MCF 10A (cell line): ENCODE measurements at regions not wholly inside any gene's neighbourhood (a gene's known extent, or its start where the extent isn't known, plus 50 kb on each side); places are given as distances from the start of the nearest gene placed in this dataset.

Source experiments
- BruUV-seq: library from RNA; stranded (reverse); fragments of 400-500 nt; replicated peaks from 2 replicates; lab custom pipeline; 2021; lab: Mats Ljungman, UMichigan
- CTCF ChIA-PET: fragments of 300-600 bp; sonication (Branson Sonifier 250); formaldehyde crosslinking; extraction: SDS; loops from one replicate; lab custom pipeline; 2021; ENCODE audit warnings: antibody characterized with exemption, inconsistent platforms; lab: Yijun Ruan, JAX
- POLR2A ChIA-PET: fragments of 300-600, 350-650 bp; sonication (Branson Sonifier 250); formaldehyde crosslinking; extraction: SDS; loops from one replicate; lab custom pipeline; 2020; ENCODE audit warnings: antibody characterized with exemption, inconsistent platforms; lab: Yijun Ruan, JAX
- DNase-seq: peaks from one replicate; pipeline ENCODE4 v3.0.0-alpha.2; 2018; ENCODE audit not compliant: unreplicated experiment
- H3K27ac Mint-ChIP-seq: one replicate; pipeline ENCODE4 v1.8.0; 2022; ENCODE audit warnings: mild to moderate bottlenecking, low read depth, mixed read lengths; ENCODE audit not compliant: unreplicated experiment
- H3K27me3 Mint-ChIP-seq: one replicate; pipeline ENCODE4 v1.8.0; 2022; ENCODE audit warnings: mixed read lengths; ENCODE audit not compliant: insufficient read depth, unreplicated experiment
- H3K36me3 Mint-ChIP-seq: one replicate; pipeline ENCODE4 v1.8.0; 2022; ENCODE audit warnings: mild to moderate bottlenecking, moderate library complexity, mixed read lengths; ENCODE audit not compliant: insufficient read depth, unreplicated experiment
- H3K4me1 Mint-ChIP-seq: one replicate; pipeline ENCODE4 v1.8.0; 2022; ENCODE audit warnings: mixed read lengths; ENCODE audit not compliant: insufficient read depth, unreplicated experiment
- H3K4me3 Mint-ChIP-seq: one replicate; pipeline ENCODE4 v1.8.0; 2022; ENCODE audit warnings: mild to moderate bottlenecking, moderate library complexity, mixed read lengths; ENCODE audit not compliant: unreplicated experiment
- H3K9me3 Mint-ChIP-seq: one replicate; pipeline ENCODE4 v1.8.0; 2022; ENCODE audit warnings: mixed read lengths; ENCODE audit not compliant: unreplicated experiment
- CTCF ChIP-seq: fragments of 200-600 bp; IDR thresholded peaks from one replicate; pipeline ENCODE4 v1.8.0; 2022; ENCODE audit warnings: antibody characterized with exemption, mild to moderate bottlenecking; ENCODE audit not compliant: unreplicated experiment
- intact Hi-C: fragments of 100-400 bp; cut with micrococcal nuclease; formaldehyde crosslinking; loops from 2 replicates; pipeline ENCODE4 v1.14.1; 2022

DNA sequence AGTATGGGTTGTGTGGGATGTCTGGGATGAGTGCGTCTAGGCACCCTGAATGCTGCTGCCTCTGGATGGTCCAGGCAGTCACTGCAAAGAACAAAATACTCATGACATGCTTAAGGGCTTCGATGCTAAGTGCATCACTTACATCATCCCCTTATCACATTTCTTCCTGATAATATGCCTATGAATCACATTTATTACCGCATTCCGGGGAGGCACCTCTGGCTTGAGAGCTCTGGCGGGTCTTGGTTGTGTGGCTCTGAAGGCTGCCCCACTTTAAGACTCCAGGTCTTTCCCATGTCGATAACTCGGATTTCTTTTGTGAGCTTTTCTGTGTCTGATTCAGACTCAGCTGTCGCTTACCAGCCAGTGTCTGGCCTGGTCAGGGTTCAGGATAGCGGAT is 1126.4 kb downstream of the TBC1D22A start:
- no peak for DNase-seq
- CTCF ChIA-PET, result no interaction called here
- no peak for TF ChIP-seq CTCF
- Mint-ChIP-seq H3K27me3 (no peaks in the 10 kb centered on the region), H3K27ac (no peak overlapping the region), H3K36me3 (no peaks in the 10 kb centered on the region), H3K9me3 (no peaks in the 10 kb centered on the region), H3K4me3 (no peak overlapping the region), H3K4me1 (no peaks in the 10 kb centered on the region)
- intact Hi-C loops, result no loop called here
- BruUV-seq, result no TSS peak
- POLR2A ChIA-PET, result no interaction called here

GRCh38 chr22:47884775-47885174 is 1122.3 kb downstream of the TBC1D22A start:
- BruUV-seq, result no TSS peak
- Mint-ChIP-seq H3K36me3 (no peaks in the 10 kb centered on the region), H3K27me3 (no peaks in the 10 kb centered on the region), H3K9me3 (no peaks in the 10 kb centered on the region), H3K4me1 (no peaks in the 10 kb centered on the region), H3K4me3 (no peak overlapping the region), H3K27ac (no peak overlapping the region)
- CTCF ChIA-PET, result interaction anchor here (0.6 kb wide), 1 partner anchor 630 kb away, joined by 3 read pairs; no protein-coding TSS in a partner anchor
- intact Hi-C loops, result no loop called here
- POLR2A ChIA-PET, result no interaction called here
- TF ChIP-seq CTCF, result no peak
- DNase-seq, result no peak

DNA sequence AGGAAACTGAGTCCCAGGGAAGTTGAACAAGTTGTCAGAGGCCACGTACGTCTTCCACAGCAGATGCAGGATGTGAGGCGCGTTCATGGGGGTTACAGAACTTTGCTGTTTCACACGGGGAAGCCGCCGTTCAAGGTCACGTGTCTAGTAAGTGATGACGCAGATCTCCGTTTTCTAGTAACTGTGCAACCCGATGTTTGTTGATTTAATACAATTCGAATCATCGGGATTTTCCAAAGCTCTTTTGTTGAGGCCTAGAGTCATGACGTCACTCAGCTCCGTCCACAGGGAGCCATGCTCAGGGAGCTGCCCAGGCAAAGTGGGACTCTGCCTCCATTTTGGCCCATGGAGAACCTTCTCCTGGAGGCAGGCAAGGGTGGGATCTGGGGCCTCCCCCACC is 1121.8 kb downstream of the TBC1D22A start:
- Mint-ChIP-seq H3K36me3 (no peaks in the 10 kb centered on the region), H3K4me1 (no peaks in the 10 kb centered on the region), H3K27me3 (no peaks in the 10 kb centered on the region), H3K9me3 (no peaks in the 10 kb centered on the region), H3K4me3 (no peak overlapping the region), H3K27ac (no peak overlapping the region)
- no TSS peak for BruUV-seq
- intact Hi-C loops, result no loop called here
- no peak for DNase-seq
- POLR2A ChIA-PET, result no interaction called here
- CTCF ChIA-PET, result interaction anchor here (0.6 kb wide), 1 partner anchor 630 kb away, joined by 3 read pairs; no protein-coding TSS in a partner anchor
- TF ChIP-seq CTCF, result no peak

GRCh38 chr22:47883757-47884156 is 1121.3 kb downstream of the TBC1D22A start:
- CTCF ChIA-PET, result no interaction called here
- intact Hi-C loops, result no loop called here
- DNase-seq, result no peak
- no peak overlapping the region for H3K27ac Mint-ChIP-seq
- no peak for TF ChIP-seq CTCF
- H3K4me3 Mint-ChIP-seq, result no peak overlapping the region
- H3K36me3 Mint-ChIP-seq, result no peaks in the 10 kb centered on the region
- POLR2A ChIA-PET, result no interaction called here
- no TSS peak for BruUV-seq
- no peaks in the 10 kb centered on the region for H3K9me3 Mint-ChIP-seq
- no peaks in the 10 kb centered on the region for H3K27me3 Mint-ChIP-seq
- no peaks in the 10 kb centered on the region for H3K4me1 Mint-ChIP-seq
